Fibroblast of lung (primary cell): ENCODE measurements at regions not wholly inside any gene's neighbourhood (a gene's known extent, or its start where the extent isn't known, plus 50 kb on each side); places are given as distances from the start of the nearest gene placed in this dataset.

ENCODE experiments used
- EZH2 ChIP-seq: IDR thresholded peaks from 2 replicates; pipeline ENCODE4 v1.5.1; 2012; ENCODE audit warnings: low read length, control low read depth, mild to moderate bottlenecking; ENCODE audit errors: missing control alignments
- TF ChIP-seq, protein P1 (sequence below), 2 donors: IDR thresholded peaks in 1 of 2; conservative IDR thresholded peaks in 1 of 2; 1 replicate in 1 of 2; 2 replicates in 1 of 2; pipeline ENCODE4 v1.5.1; 2011 to 2012; ENCODE audit warnings: low read length in 2 of 2, control low read depth in 1 of 2, inconsistent platforms in 1 of 2, low read depth in 1 of 2, mild to moderate bottlenecking in 1 of 2

DNA sequence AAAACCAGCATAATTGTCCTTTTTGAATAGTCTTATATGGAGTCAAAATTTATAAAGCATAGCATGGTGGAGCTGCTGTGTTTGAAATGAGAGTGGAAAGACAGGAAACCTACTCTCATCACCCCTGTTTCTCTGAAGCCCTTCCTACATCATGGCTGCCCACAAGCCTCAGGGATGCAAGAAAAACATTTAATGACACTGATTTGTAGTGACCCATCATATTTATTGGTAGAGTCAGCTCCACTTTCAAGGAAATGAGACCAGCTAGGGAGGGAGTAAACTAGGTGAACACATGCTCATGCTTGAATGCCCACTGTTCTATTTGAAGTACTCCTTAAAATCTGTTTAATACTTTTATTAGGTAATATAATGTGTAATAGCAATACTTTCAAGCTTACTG lies 494.3 kb upstream of the KCNMB2 start:
- TF ChIP-seq, protein P1, sequence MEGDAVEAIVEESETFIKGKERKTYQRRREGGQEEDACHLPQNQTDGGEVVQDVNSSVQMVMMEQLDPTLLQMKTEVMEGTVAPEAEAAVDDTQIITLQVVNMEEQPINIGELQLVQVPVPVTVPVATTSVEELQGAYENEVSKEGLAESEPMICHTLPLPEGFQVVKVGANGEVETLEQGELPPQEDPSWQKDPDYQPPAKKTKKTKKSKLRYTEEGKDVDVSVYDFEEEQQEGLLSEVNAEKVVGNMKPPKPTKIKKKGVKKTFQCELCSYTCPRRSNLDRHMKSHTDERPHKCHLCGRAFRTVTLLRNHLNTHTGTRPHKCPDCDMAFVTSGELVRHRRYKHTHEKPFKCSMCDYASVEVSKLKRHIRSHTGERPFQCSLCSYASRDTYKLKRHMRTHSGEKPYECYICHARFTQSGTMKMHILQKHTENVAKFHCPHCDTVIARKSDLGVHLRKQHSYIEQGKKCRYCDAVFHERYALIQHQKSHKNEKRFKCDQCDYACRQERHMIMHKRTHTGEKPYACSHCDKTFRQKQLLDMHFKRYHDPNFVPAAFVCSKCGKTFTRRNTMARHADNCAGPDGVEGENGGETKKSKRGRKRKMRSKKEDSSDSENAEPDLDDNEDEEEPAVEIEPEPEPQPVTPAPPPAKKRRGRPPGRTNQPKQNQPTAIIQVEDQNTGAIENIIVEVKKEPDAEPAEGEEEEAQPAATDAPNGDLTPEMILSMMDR (conservative IDR thresholded peaks at IDR 0.05 in 1 of 2, IDR thresholded peaks at IDR 0.05 in 1 of 2; ENCODE audit: low read depth in 1 of 2, low read length in 2 of 2) = no peak
- no peak for TF ChIP-seq EZH2
